H1 (cell line): ENCODE measurements at regions not wholly inside any gene's neighbourhood (a gene's known extent, or its start where the extent isn't known, plus 50 kb on each side); places are given as distances from the start of the nearest gene placed in this dataset.

Experiments
- CTCF ChIA-PET: fragments of 300-600 bp; sonication (Branson Sonifier 250); formaldehyde crosslinking; loops from one replicate; lab custom pipeline; 2021; ENCODE audit not compliant: partially characterized antibody; lab: Charles Lee
- POLR2A ChIA-PET: fragments of 300-600 bp; sonication (Branson Sonifier 250); formaldehyde crosslinking; loops from one replicate; lab custom pipeline; 2021; ENCODE audit warnings: inconsistent platforms; ENCODE audit not compliant: partially characterized antibody; lab: Charles Lee
- DNase-seq, 2 experiments: peaks; one replicate each; pipeline versions ENCODE4 v3.0.0 to v3.0.0-alpha.2; 2010 to 2022; ENCODE audit warnings: low spot score in 2 of 2, low read depth in 1 of 2, mixed read lengths in 1 of 2
- FAIRE-seq: peaks from 2 replicates; lab custom pipeline; 2011; peaks lifted over from hg19 to GRCh38; lab: Jason Lieb, UNC
- H2AFZ ChIP-seq: 2 replicates; pipeline ENCODE4 v1.8.1; 2012; ENCODE audit warnings: low read length, inconsistent platforms
- H2AK5ac ChIP-seq: 2 replicates; pipeline ENCODE4 v1.6.1; 2013; ENCODE audit warnings: low read depth, low read length
- H2BK120ac ChIP-seq: replicated peaks from 2 replicates; pipeline ENCODE3; 2013; ENCODE audit warnings: low read depth, low read length, inconsistent platforms
- H2BK12ac ChIP-seq: 2 replicates; pipeline ENCODE4 v1.6.1; 2013; ENCODE audit warnings: low read depth, low read length
- H2BK15ac ChIP-seq: 2 replicates; pipeline ENCODE4 v1.6.1; 2013; ENCODE audit warnings: low read length
- H2BK20ac ChIP-seq: 2 replicates; pipeline ENCODE4 v1.6.1; 2013; ENCODE audit warnings: low read length
- H2BK5ac ChIP-seq: 2 replicates; pipeline ENCODE4 v1.6.1; 2013; ENCODE audit warnings: low read depth, low read length
- H3K14ac ChIP-seq: 2 replicates; pipeline ENCODE4 v1.6.1; 2013; ENCODE audit warnings: inconsistent platforms; ENCODE audit not compliant: insufficient read length
- H3K18ac ChIP-seq: 2 replicates; pipeline ENCODE4 v1.6.1; 2013; ENCODE audit warnings: low read length; ENCODE audit errors: extremely low read depth
- H3K23ac ChIP-seq: 2 replicates; pipeline ENCODE4 v1.6.1; 2013; ENCODE audit warnings: inconsistent platforms; ENCODE audit not compliant: insufficient read length
- H3K23me2 ChIP-seq: 2 replicates; pipeline ENCODE4 v1.6.1; 2013; ENCODE audit warnings: low read depth, low read length
- H3K27ac ChIP-seq: 2 replicates; pipeline ENCODE4 v1.6.1; 2011; ENCODE audit warnings: low read depth, low read length, inconsistent platforms
- H3K27me3 ChIP-seq, 4 experiments: replicated peaks in 1 of 4; 1 replicate in 1 of 4; 2 replicates in 3 of 4; pipeline versions ENCODE4 v1.6.1 to v1.8.1; 2011 to 2013; ENCODE audit warnings: low read length in 3 of 4, mild to moderate bottlenecking in 3 of 4, inconsistent platforms in 2 of 4, mixed read lengths in 2 of 4, moderate library complexity in 1 of 4; ENCODE audit not compliant: control insufficient read depth in 3 of 4, insufficient read depth in 3 of 4; ENCODE audit errors: extremely low read depth in 1 of 4
- H3K36me3 ChIP-seq, 4 experiments: 2 replicates each; pipeline versions ENCODE4 v1.6.1 to v1.8.1; 2011 to 2013; ENCODE audit warnings: mild to moderate bottlenecking in 4 of 4, low read length in 3 of 4, moderate library complexity in 2 of 4, control low read depth in 1 of 4, inconsistent platforms in 1 of 4; ENCODE audit not compliant: insufficient read depth in 4 of 4, control insufficient read depth in 2 of 4
- H3K4ac ChIP-seq: replicated peaks from 2 replicates; pipeline ENCODE3; 2013; ENCODE audit warnings: low read length, low read depth, mixed read lengths, inconsistent platforms; ENCODE audit not compliant: insufficient read length
- H3K4me1 ChIP-seq, 4 experiments: replicated peaks in 1 of 4; 1 replicate in 1 of 4; 2 replicates in 3 of 4; pipeline versions ENCODE4 v1.6.1 to v1.8.1; 2011 to 2013; ENCODE audit warnings: low read length in 3 of 4, inconsistent platforms in 2 of 4, mixed read lengths in 1 of 4; ENCODE audit not compliant: insufficient read depth in 4 of 4, control insufficient read depth in 3 of 4
- H3K4me2 ChIP-seq, 2 experiments: 2 replicates each; pipeline versions ENCODE4 v1.6.1 to v1.8.1; 2011 to 2013; ENCODE audit warnings: low read depth in 2 of 2, low read length in 2 of 2, control low read depth in 1 of 2, inconsistent platforms in 1 of 2, mild to moderate bottlenecking in 1 of 2; ENCODE audit not compliant: insufficient read depth in 1 of 2
- H3K4me3 ChIP-seq, 4 experiments: fragments of 200-600, 300-600 bp in 1 of 4; sonication (generic), shearing (Covaris generic), sonication (Bioruptor Twin) in 1 of 4; 2 replicates each; pipeline versions ENCODE4 v1.5.1 to v1.8.1; 2011 to 2016; ENCODE audit warnings: low read length in 4 of 4, low read depth in 3 of 4, control low read depth in 2 of 4, inconsistent platforms in 2 of 4, mild to moderate bottlenecking in 2 of 4, mixed read lengths in 1 of 4, moderate library complexity in 1 of 4; ENCODE audit not compliant: insufficient read depth in 2 of 4; ENCODE audit errors: extremely low read depth in 1 of 4
- H3K56ac ChIP-seq: replicated peaks from 2 replicates; pipeline ENCODE3; 2013; ENCODE audit warnings: low read depth, mild to moderate bottlenecking, mixed read lengths, low read length, inconsistent platforms; ENCODE audit not compliant: insufficient read length
- H3K79me1 ChIP-seq: 2 replicates; pipeline ENCODE4 v1.6.1; 2013; ENCODE audit warnings: low read depth, low read length, control low read depth
- H3K79me2 ChIP-seq, 2 experiments: 2 replicates each; pipeline versions ENCODE4 v1.6.1 to v1.8.1; 2012 to 2013; ENCODE audit warnings: low read length in 2 of 2, mild to moderate bottlenecking in 2 of 2, inconsistent platforms in 1 of 2; ENCODE audit not compliant: insufficient read depth in 2 of 2, control insufficient read depth in 1 of 2
- H3K9ac ChIP-seq, 4 experiments: replicated peaks in 1 of 4; 1 replicate in 1 of 4; 2 replicates in 3 of 4; pipeline versions ENCODE4 v1.6.1 to v1.8.1; 2011 to 2013; ENCODE audit warnings: low read depth in 3 of 4, low read length in 3 of 4, control low read depth in 2 of 4, mild to moderate bottlenecking in 2 of 4, moderate library complexity in 2 of 4, inconsistent platforms in 1 of 4; ENCODE audit errors: extremely low read depth in 1 of 4
- H3K9me3 ChIP-seq, 2 experiments: 2 replicates each; pipeline versions ENCODE4 v1.6.1 to v1.8.1; 2012 to 2013; ENCODE audit warnings: mild to moderate bottlenecking in 2 of 2, moderate library complexity in 2 of 2, control low read depth in 1 of 2, inconsistent platforms in 1 of 2, low read depth in 1 of 2, low read length in 1 of 2, mixed read lengths in 1 of 2; ENCODE audit not compliant: insufficient read depth in 2 of 2
- H4K20me1 ChIP-seq, 2 experiments: replicated peaks in 1 of 2; 2 replicates each; pipeline versions ENCODE3 to v1.8.1; 2011 to 2013; ENCODE audit warnings: inconsistent platforms in 2 of 2, low read length in 2 of 2, mild to moderate bottlenecking in 1 of 2; ENCODE audit not compliant: insufficient read depth in 2 of 2, control insufficient read depth in 1 of 2
- H4K5ac ChIP-seq: 2 replicates; pipeline ENCODE4 v1.6.1; 2013; ENCODE audit warnings: low read length, low read depth, mixed read lengths, inconsistent platforms; ENCODE audit not compliant: insufficient read length
- H4K8ac ChIP-seq: 2 replicates; pipeline ENCODE4 v1.8.0; 2013; ENCODE audit warnings: mild to moderate bottlenecking, moderate library complexity, low read length, inconsistent platforms; ENCODE audit not compliant: insufficient read depth; ENCODE audit errors: extremely low read depth
- H4K91ac ChIP-seq: replicated peaks from 2 replicates; pipeline ENCODE3; 2013; ENCODE audit warnings: low read length, mixed read lengths, inconsistent platforms; ENCODE audit not compliant: insufficient read length
- CBX5 ChIP-seq: fragments of 300-800, 300-1000 bp; sonication (generic); IDR thresholded peaks from 2 replicates; pipeline ENCODE4 v1.7.1; 2016; ENCODE audit warnings: antibody characterized with exemption, low read length, low read depth
- E2F6 ChIP-seq: IDR thresholded peaks from 2 replicates; pipeline ENCODE4 v1.6.1; 2012; ENCODE audit warnings: inconsistent platforms
- FOSL1 ChIP-seq: IDR thresholded peaks from 2 replicates; pipeline ENCODE4 v1.6.1; 2011; ENCODE audit warnings: mild to moderate bottlenecking, low read depth, low read length, moderate library complexity; ENCODE audit not compliant: insufficient read depth
- GABPA ChIP-seq: IDR thresholded peaks from 2 replicates; pipeline ENCODE4 v1.6.1; 2011; ENCODE audit warnings: mild to moderate bottlenecking, low read length, moderate library complexity, borderline replicate concordance; ENCODE audit not compliant: insufficient read depth
- HDAC2 ChIP-seq, 2 experiments: fragments of 300-600 bp in 1 of 2; sonication (generic) in 1 of 2; IDR thresholded peaks; 2 replicates each; pipeline ENCODE4 v1.6.1; 2011 to 2012; ENCODE audit warnings: low read depth in 2 of 2, low read length in 2 of 2, mild to moderate bottlenecking in 2 of 2, moderate library complexity in 2 of 2, borderline replicate concordance in 1 of 2, inconsistent platforms in 1 of 2
- HDAC6 ChIP-seq: IDR thresholded peaks from one replicate; pipeline ENCODE4 v1.7.1; 2012; ENCODE audit warnings: low read depth, mild to moderate bottlenecking, inconsistent platforms, low read length, moderate library complexity
- TCF12 ChIP-seq: IDR thresholded peaks from 2 replicates; pipeline ENCODE4 v1.6.1; 2011; ENCODE audit warnings: low read depth, mild to moderate bottlenecking, low read length
- WGBS, 2 experiments: shearing (Covaris generic) in 1 of 2; methylation state at CpG; one replicate each; pipeline versions ENCODE4 v1.1.6 to v1.1.7; 2013 to 2015; ENCODE audit warnings: low lambda C conversion rate in 2 of 2, mixed read lengths in 2 of 2, inconsistent platforms in 1 of 2, low coverage in 1 of 2, missing lambda C conversion rate in 1 of 2; ENCODE audit not compliant: insufficient replicate concordance in 2 of 2, insufficient coverage in 1 of 2, insufficient read length in 1 of 2; ENCODE audit errors: extremely low coverage in 1 of 2, missing lambda C conversion rate in 1 of 2; 5-methylcytosine and 5-hydroxymethylcytosine counted together

GRCh38 chr17:62186841-62187240, 121.8 kb upstream of the MED13 start:
- H4K91ac ChIP-seq, result no peak overlapping the region
- FAIRE-seq (no peak), DNase-seq (no peak)
- ChIA-PET POLR2A (no interaction called here), CTCF (no interaction called here)
- H3K4me2 ChIP-seq, result no peak overlapping the region
- no peaks in the 10 kb centered on the region for H3K79me1 ChIP-seq
- no peak overlapping the region for H2BK5ac ChIP-seq
- no peak overlapping the region for H4K5ac ChIP-seq
- H2AFZ ChIP-seq, result no peak overlapping the region
- no peaks in the 10 kb centered on the region for H4K20me1 ChIP-seq
- no peak overlapping the region for H2BK20ac ChIP-seq
- no peaks in the 10 kb centered on the region for H3K9me3 ChIP-seq
- H3K23me2 ChIP-seq, result no peaks in the 10 kb centered on the region
- no peak overlapping the region for H3K9ac ChIP-seq
- H3K79me2 ChIP-seq, result no peaks in the 10 kb centered on the region
- H3K27me3 ChIP-seq, result no peaks in the 10 kb centered on the region
- H3K4me1 ChIP-seq, result no peaks in the 10 kb centered on the region
- 98% methylated on average over 3 of the region's 3 CpGs; no CpG with 5 or more reads in 1 of the 2 experiments for WGBS, 2 experiments
- H3K14ac ChIP-seq, result no peak overlapping the region
- no peak overlapping the region for H3K4me3 ChIP-seq
- no peak overlapping the region for H3K4ac ChIP-seq
- H2BK12ac ChIP-seq, result no peak overlapping the region
- no peak overlapping the region for H3K27ac ChIP-seq
- no peak overlapping the region for H3K56ac ChIP-seq
- H3K18ac ChIP-seq, result no peak overlapping the region
- no peak overlapping the region for H2BK120ac ChIP-seq
- H2BK15ac ChIP-seq, result no peak overlapping the region
- H4K8ac ChIP-seq, result no peak overlapping the region
- H3K23ac ChIP-seq, result no peak overlapping the region
- no peak overlapping the region for H2AK5ac ChIP-seq
- H3K36me3 ChIP-seq, result no peaks in the 10 kb centered on the region
- no peak for TF ChIP-seq HDAC2 (IDR thresholded peaks at IDR 0.05; ENCODE audit: borderline replicate concordance in 1 of 2, low read depth in 2 of 2, low read length in 2 of 2)
- no peak for TF ChIP-seq E2F6
- no peak for TF ChIP-seq TCF12
- no peak for TF ChIP-seq FOSL1
- no peak for TF ChIP-seq GABPA
- no peak for TF ChIP-seq CBX5
- TF ChIP-seq HDAC6, result no peak
